RCC 7860 (cell line): ENCODE measurements at regions not wholly inside any gene's neighbourhood (a gene's known extent, or its start where the extent isn't known, plus 50 kb on each side); places are given as distances from the start of the nearest gene placed in this dataset.
"Not testable (repeated sequence)": the region's sequence is repeated elsewhere in the genome, so short reads cannot be mapped to it uniquely, and the experiment has no call there.

Source experiments
- DNase-seq: peaks from one replicate; pipeline ENCODE4 v3.0.0-alpha.2; 2015; ENCODE audit warnings: low spot score
- FAIRE-seq: peaks from 2 replicates; lab custom pipeline; 2012; peaks lifted over from hg19 to GRCh38; lab: Jason Lieb, UNC

- DNase-seq = no peak
- no peak for FAIRE-seq
Measured at GRCh38 chr7:152905949-152906348, 146.4 kb downstream of the ACTR3B start.

- no peak for FAIRE-seq
Measured at GRCh38 chr7:152907042-152907761, 147.7 kb downstream of the ACTR3B start.

GRCh38 chr7:152909280-152909679 lies 149.7 kb downstream of the ACTR3B start:
- FAIRE-seq = no peak
- DNase-seq = no peak

More at GRCh38 chr7:152907042-152907761, 147.7 kb downstream of the ACTR3B start:
- DNase-seq = no peak

- DNase-seq = no peak
- FAIRE-seq = no peak
Measured at GRCh38 chr7:152909683-152910544, 150.4 kb downstream of the ACTR3B start.

- DNase-seq = no peak
- FAIRE-seq = no peak
Measured at GRCh38 chr7:152910545-152911225, 151.1 kb downstream of the ACTR3B start.

- DNase-seq = no peak
Measured at GRCh38 chr7:152911226-152911560, 151.6 kb downstream of the ACTR3B start.

GRCh38 chr7:152911922-152912321 lies 152.4 kb downstream of the ACTR3B start:
- DNase-seq (no peak), FAIRE-seq (no peak)

More at GRCh38 chr7:152911226-152911560, 151.6 kb downstream of the ACTR3B start:
- FAIRE-seq = no peak

- FAIRE-seq = no peak
- DNase-seq = no peak
Measured at GRCh38 chr7:152912511-152912910, 153.0 kb downstream of the ACTR3B start.

GRCh38 chr7:152913492-152913891 lies 153.9 kb downstream of the ACTR3B start:
- FAIRE-seq (no peak), DNase-seq (no peak)

GRCh38 chr7:152914014-152914844 lies 154.7 kb downstream of the ACTR3B start:
- no peak for DNase-seq
- no peak for FAIRE-seq

GRCh38 chr7:152914845-152915102 lies 155.2 kb downstream of the ACTR3B start:
- not testable (repeated sequence) for DNase-seq, FAIRE-seq

GRCh38 chr7:152922318-152923081 lies 162.9 kb downstream of the ACTR3B start:
- FAIRE-seq = no peak

GRCh38 chr7:152923711-152924110 lies 164.2 kb downstream of the ACTR3B start:
- FAIRE-seq = no peak
- no peak for DNase-seq

More at GRCh38 chr7:152922318-152923081, 162.9 kb downstream of the ACTR3B start:
- DNase-seq = no peak

- FAIRE-seq (no peak), DNase-seq (no peak)
Measured at GRCh38 chr7:152924238-152924637, 164.7 kb downstream of the ACTR3B start.

- no peak for FAIRE-seq
- no peak for DNase-seq
Measured at GRCh38 chr7:152924826-152925411, 165.4 kb downstream of the ACTR3B start.

GRCh38 chr7:152925412-152926147 lies 166.0 kb downstream of the ACTR3B start:
- no peak for DNase-seq
- no peak for FAIRE-seq

- no peak for DNase-seq
- FAIRE-seq = no peak
Measured at GRCh38 chr7:152931633-152932032, 172.1 kb downstream of the ACTR3B start.

GRCh38 chr7:152937282-152937681 lies 177.7 kb downstream of the ACTR3B start:
- DNase-seq (no peak), FAIRE-seq (no peak)

- DNase-seq, FAIRE-seq: not testable (repeated sequence)
Measured at GRCh38 chr7:152946616-152947015, 187.1 kb downstream of the ACTR3B start.
